Esophagus muscularis mucosa (tissue), 4 donors: ENCODE measurements at regions not wholly inside any gene's neighbourhood (a gene's known extent, or its start where the extent isn't known, plus 50 kb on each side); places are given as distances from the start of the nearest gene placed in this dataset.

Experiments
- DNase-seq: peaks from one replicate; pipeline ENCODE4 v3.0.0-alpha.2; 2017; ENCODE audit errors: extremely low spot score
- H3K27ac ChIP-seq, 4 donors: fragments of 200-600 bp; sonication (generic); replicated peaks in 1 of 4; 1 replicate in 3 of 4; 2 replicates in 1 of 4; pipeline ENCODE4 v1.5.1; 2016 to 2019; ENCODE audit warnings: mild to moderate bottlenecking in 1 of 4
- H3K27me3 ChIP-seq, 4 donors: fragments of 200-600 bp; sonication (generic); one replicate each; pipeline versions ENCODE4 v1.5.1 to v1.6.0; 2016 to 2019
- H3K36me3 ChIP-seq, 4 donors: fragments of 200-600 bp; sonication (generic); one replicate each; pipeline ENCODE4 v1.5.1; 2016 to 2019
- H3K4me1 ChIP-seq, 4 donors: fragments of 200-600 bp; sonication (generic); one replicate each; pipeline ENCODE4 v1.5.1; 2016 to 2019
- H3K4me3 ChIP-seq, 4 donors: fragments of 200-600 bp; sonication (generic); 1 replicate in 2 of 4; 2 replicates in 2 of 4; pipeline ENCODE4 v1.5.1; 2016 to 2019; ENCODE audit warnings: mild to moderate bottlenecking in 4 of 4, moderate library complexity in 1 of 4
- H3K9me3 ChIP-seq, 4 donors: fragments of 200-600 bp; sonication (generic); 1 replicate in 3 of 4; 2 replicates in 1 of 4; pipeline ENCODE4 v1.5.1; 2016 to 2019
- CTCF ChIP-seq, 3 experiments: fragments of 200-600 bp in 2 of 3; fragments of 450-650 bp in 1 of 3; sonication (generic) in 2 of 3; IDR thresholded peaks; one replicate each; pipeline ENCODE4 v1.5.1; 2017 to 2019; ENCODE audit warnings: antibody characterized with exemption in 3 of 3, mild to moderate bottlenecking in 2 of 3, moderate library complexity in 1 of 3
- EP300 ChIP-seq: sonication (generic); formaldehyde crosslinking; IDR thresholded peaks from one replicate; pipeline ENCODE4 v1.6.1; 2017; ENCODE audit warnings: antibody characterized with exemption
- POLR2A ChIP-seq: fragments of 450-650 bp; IDR thresholded peaks from one replicate; pipeline ENCODE4 v1.6.1; 2017; ENCODE audit warnings: antibody characterized with exemption, moderate library complexity, mild to moderate bottlenecking, low read depth
- POLR2AphosphoS5 ChIP-seq, 2 donors: sonication (generic); formaldehyde crosslinking; IDR thresholded peaks; one replicate each; pipeline ENCODE4 v1.6.1; 2017; ENCODE audit warnings: antibody characterized with exemption in 2 of 2
- WGBS: methylation state at CpG from one replicate; pipeline ENCODE4 v1.1.5; 2018; 5-methylcytosine and 5-hydroxymethylcytosine counted together
- intact Hi-C: fragments of 100-400 bp; cut with DNase I; formaldehyde crosslinking; loops from one replicate; pipeline ENCODE4 v1.15.1; 2023

- H3K4me3 ChIP-seq: no peak overlapping the region
- intact Hi-C loops: no loop called here
- no peak for TF ChIP-seq POLR2AphosphoS5 (IDR thresholded peaks at IDR 0.05)
- TF ChIP-seq EP300: no peak
- no peak for TF ChIP-seq POLR2A
- no peak for TF ChIP-seq CTCF (IDR thresholded peaks at IDR 0.05)
- no peaks in the 10 kb centered on the region for H3K9me3 ChIP-seq
- no peak for DNase-seq
- 64% methylated on average over 2 of the region's 2 CpGs for WGBS
- H3K27me3 ChIP-seq: no peaks in the 10 kb centered on the region
- H3K36me3 ChIP-seq: no peaks in the 10 kb centered on the region
- no peak overlapping the region for H3K27ac ChIP-seq
- H3K4me1 ChIP-seq: no peaks in the 10 kb centered on the region
Observed at GRCh38 chr4:132498215-132498614, 650.9 kb upstream of the PCDH10 start.

- no peak overlapping the region for H3K27ac ChIP-seq
- H3K4me3 ChIP-seq: no peak overlapping the region
- TF ChIP-seq POLR2A (no peak), EP300 (no peak), POLR2AphosphoS5 (IDR thresholded peaks at IDR 0.05) (no peak), CTCF (IDR thresholded peaks at IDR 0.05) (no peak)
- H3K4me1 ChIP-seq: no peaks in the 10 kb centered on the region
- H3K9me3 ChIP-seq: no peaks in the 10 kb centered on the region
- no peaks in the 10 kb centered on the region for H3K36me3 ChIP-seq
- intact Hi-C loops: no loop called here
- no peak for DNase-seq
- H3K27me3 ChIP-seq: no peaks in the 10 kb centered on the region
Observed at GRCh38 chr4:132502096-132502552, 647.0 kb upstream of the PCDH10 start.

- no peaks in the 10 kb centered on the region for H3K27me3 ChIP-seq
- H3K4me1 ChIP-seq: no peaks in the 10 kb centered on the region
- H3K27ac ChIP-seq: no peak overlapping the region
- H3K4me3 ChIP-seq: no peak overlapping the region
- DNase-seq: no peak
- H3K9me3 ChIP-seq: no peaks in the 10 kb centered on the region
- TF ChIP-seq POLR2A (no peak), EP300 (no peak), POLR2AphosphoS5 (IDR thresholded peaks at IDR 0.05) (no peak), CTCF (IDR thresholded peaks at IDR 0.05) (no peak)
- WGBS: 55% methylated on average over 2 of the region's 2 CpGs
- intact Hi-C loops: no loop called here
- H3K36me3 ChIP-seq: no peaks in the 10 kb centered on the region
Observed at GRCh38 chr4:132504438-132504837, 644.7 kb upstream of the PCDH10 start.

GRCh38 chr4:132506568-132506967 is 642.5 kb upstream of the PCDH10 start:
- Histone ChIP-seq H3K4me1 (no peaks in the 10 kb centered on the region), H3K36me3 (no peaks in the 10 kb centered on the region), H3K27ac (no peak overlapping the region), H3K4me3 (no peak overlapping the region), H3K9me3 (no peaks in the 10 kb centered on the region), H3K27me3 (no peaks in the 10 kb centered on the region)
- no peak for DNase-seq
- intact Hi-C loops: no loop called here
- TF ChIP-seq CTCF (IDR thresholded peaks at IDR 0.05) (no peak), POLR2A (no peak)
- 92% methylated on average over 2 of the region's 2 CpGs for WGBS

GRCh38 chr4:132513491-132513890 is 635.6 kb upstream of the PCDH10 start:
- Histone ChIP-seq H3K4me1 (no peaks in the 10 kb centered on the region), H3K36me3 (no peaks in the 10 kb centered on the region), H3K27me3 (no peaks in the 10 kb centered on the region), H3K4me3 (no peak overlapping the region), H3K27ac (no peak overlapping the region), H3K9me3 (no peaks in the 10 kb centered on the region)
- DNase-seq: no peak
- intact Hi-C loops: no loop called here
- no peak for TF ChIP-seq CTCF (IDR thresholded peaks at IDR 0.05)
- TF ChIP-seq EP300: no peak
- no peak for TF ChIP-seq POLR2A
- no peak for TF ChIP-seq POLR2AphosphoS5 (IDR thresholded peaks at IDR 0.05)
- WGBS: 45% methylated on average over 2 of the region's 2 CpGs
